Endothelial cell (in vitro differentiated cells): ENCODE measurements at regions not wholly inside any gene's neighbourhood (a gene's known extent, or its start where the extent isn't known, plus 50 kb on each side); places are given as distances from the start of the nearest gene placed in this dataset.

ENCODE experiments used
- DNase-seq: peaks from one replicate; pipeline ENCODE4 v3.0.0; 2021; ENCODE audit warnings: low spot score
- H3K27ac Mint-ChIP-seq: one replicate; pipeline ENCODE4 v1.8.0; 2021; ENCODE audit warnings: mixed read lengths, inconsistent platforms; ENCODE audit not compliant: unreplicated experiment
- H3K27me3 Mint-ChIP-seq: one replicate; pipeline ENCODE4 v1.8.0; 2021; ENCODE audit warnings: mild to moderate bottlenecking, moderate library complexity, mixed read lengths, inconsistent platforms; ENCODE audit not compliant: unreplicated experiment
- H3K36me3 Mint-ChIP-seq: one replicate; pipeline ENCODE4 v1.8.0; 2021; ENCODE audit warnings: mild to moderate bottlenecking, low read depth, mixed read lengths, inconsistent platforms; ENCODE audit not compliant: unreplicated experiment
- H3K4me1 Mint-ChIP-seq: one replicate; pipeline ENCODE4 v1.8.0; 2021; ENCODE audit warnings: mild to moderate bottlenecking, mixed read lengths, inconsistent platforms; ENCODE audit not compliant: unreplicated experiment
- H3K4me3 Mint-ChIP-seq: one replicate; pipeline ENCODE4 v1.8.0; 2021; ENCODE audit warnings: mild to moderate bottlenecking, mixed read lengths, inconsistent platforms; ENCODE audit not compliant: unreplicated experiment
- H3K9me3 Mint-ChIP-seq: one replicate; pipeline ENCODE4 v1.8.0; 2021; ENCODE audit warnings: mixed read lengths, inconsistent platforms; ENCODE audit not compliant: unreplicated experiment
- CTCF ChIP-seq: fragments of 200-600 bp; sonication (generic); IDR thresholded peaks from one replicate; pipeline ENCODE4 v1.5.0; 2021; ENCODE audit warnings: antibody characterized with exemption; ENCODE audit not compliant: unreplicated experiment

- Mint-ChIP-seq H3K4me3 (no peak overlapping the region), H3K9me3 (no peaks in the 10 kb centered on the region), H3K27me3 (peaks cover 1% of the 10 kb centered on the region), H3K36me3 (no peaks in the 10 kb centered on the region), H3K4me1 (no peaks in the 10 kb centered on the region), H3K27ac (no peak overlapping the region)
- no peak for DNase-seq
- no peak for TF ChIP-seq CTCF
Observed at GRCh38 chr14:58904776-58905175, 267.0 kb downstream of the DACT1 start.

- Mint-ChIP-seq H3K4me1 (no peaks in the 10 kb centered on the region), H3K27me3 (peaks cover 1% of the 10 kb centered on the region), H3K9me3 (no peaks in the 10 kb centered on the region), H3K4me3 (no peak overlapping the region), H3K36me3 (no peaks in the 10 kb centered on the region), H3K27ac (no peak overlapping the region)
- DNase-seq, result no peak
- TF ChIP-seq CTCF, result no peak
Observed at GRCh38 chr14:58907803-58908202, 270.0 kb downstream of the DACT1 start.

- H3K27ac Mint-ChIP-seq, result no peak overlapping the region
- H3K4me3 Mint-ChIP-seq, result no peak overlapping the region
- no peaks in the 10 kb centered on the region for H3K4me1 Mint-ChIP-seq
- no peaks in the 10 kb centered on the region for H3K36me3 Mint-ChIP-seq
- no peak for DNase-seq
- TF ChIP-seq CTCF, result no peak
- no peaks in the 10 kb centered on the region for H3K9me3 Mint-ChIP-seq
- H3K27me3 Mint-ChIP-seq, result no peaks in the 10 kb centered on the region
Observed at GRCh38 chr14:58912287-58912686, 274.5 kb downstream of the DACT1 start.

- DNase-seq, result no peak
- no peaks in the 10 kb centered on the region for H3K27me3 Mint-ChIP-seq
- no peaks in the 10 kb centered on the region for H3K9me3 Mint-ChIP-seq
- no peaks in the 10 kb centered on the region for H3K36me3 Mint-ChIP-seq
- H3K27ac Mint-ChIP-seq, result no peak overlapping the region
- H3K4me3 Mint-ChIP-seq, result no peak overlapping the region
- H3K4me1 Mint-ChIP-seq, result no peaks in the 10 kb centered on the region
- TF ChIP-seq CTCF, result no peak
Observed at GRCh38 chr14:58912799-58913432, 275.2 kb downstream of the DACT1 start.

GRCh38 chr14:58914279-58914855 is 274.1 kb upstream of the DAAM1 start:
- H3K9me3 Mint-ChIP-seq, result no peaks in the 10 kb centered on the region
- no peak for DNase-seq
- TF ChIP-seq CTCF, result no peak
- H3K27ac Mint-ChIP-seq, result no peak overlapping the region
- no peaks in the 10 kb centered on the region for H3K4me1 Mint-ChIP-seq
- H3K27me3 Mint-ChIP-seq, result no peaks in the 10 kb centered on the region
- no peak overlapping the region for H3K4me3 Mint-ChIP-seq
- H3K36me3 Mint-ChIP-seq, result no peaks in the 10 kb centered on the region
